ENCODE measurements at regions not wholly inside any gene's neighbourhood (a gene's known extent, or its start where the extent isn't known, plus 50 kb on each side); places are given as distances from the start of the nearest gene placed in this dataset.

- in situ Hi-C loops (cut with MboI; ENCODE audit: low sequenced_read_pairs) = no loop called here
These were observed 272.7 kb downstream of the AGTPBP1 start for GRCh38 chr9:85469041-85469440.

More at GRCh38 chr9:85469041-85469440, 272.7 kb downstream of the AGTPBP1 start:
- Histone ChIP-seq H3K27ac (ENCODE audit: insufficient read depth, low read length) (no peak overlapping the region), H3K27me3 (ENCODE audit: control insufficient read depth, insufficient read depth, low read length) (no peaks in the 10 kb centered on the region), H3K14ac (replicated peaks; ENCODE audit: low read depth, low read length) (no peak overlapping the region), H2AFZ (replicated peaks; ENCODE audit: low read length, poor library complexity) (no peak overlapping the region), H3K4ac (ENCODE audit: low read depth, low read length) (no peak overlapping the region), H3K36me3 (ENCODE audit: control insufficient read depth, insufficient read depth, low read length) (no peaks in the 10 kb centered on the region), H3K9ac (ENCODE audit: low read depth, low read length) (no peak overlapping the region), H2AK9ac (replicated peaks; ENCODE audit: low read depth, low read length, poor library complexity) (no peak overlapping the region), H2BK5ac (ENCODE audit: low read depth, low read length, poor library complexity, severe bottlenecking) (no peak overlapping the region), H3K4me2 (ENCODE audit: low read depth, low read length) (no peak overlapping the region), H3K4me1 (ENCODE audit: control insufficient read depth, insufficient read depth, low read length) (no peaks in the 10 kb centered on the region), H4K20me1 (ENCODE audit: insufficient read depth, low read length) (no peaks in the 10 kb centered on the region), H2BK15ac (ENCODE audit: low read depth, low read length) (no peak overlapping the region), H2BK20ac (ENCODE audit: low read depth, low read length) (no peak overlapping the region), H2BK120ac (ENCODE audit: low read depth, low read length) (no peak overlapping the region), H3K9me3 (ENCODE audit: control insufficient read depth, insufficient read depth, low read length) (peaks cover 5% of the 10 kb centered on the region), H4K91ac (ENCODE audit: insufficient read depth, low read depth, low read length) (no peak overlapping the region), H3K4me3 (ENCODE audit: insufficient read depth, low read depth, low read length) (no peak overlapping the region), H4K8ac (ENCODE audit: low read depth in 2 of 2, low read length in 2 of 2) (no peak overlapping the region), H3K56ac (ENCODE audit: extremely low read depth, insufficient read depth, low read length) (no peak overlapping the region), H3K18ac (ENCODE audit: low read depth, low read length) (no peak overlapping the region), H3K23ac (ENCODE audit: low read depth, low read length) (no peak overlapping the region), H3K9me1 (ENCODE audit: insufficient read depth, low read length) (no peaks in the 10 kb centered on the region), H4K5ac (ENCODE audit: low read depth, low read length) (no peak overlapping the region), H2AK5ac (ENCODE audit: low read depth, low read length) (no peak overlapping the region), H3K79me1 (ENCODE audit: low read depth in 1 of 2, low read length in 2 of 2) (no peaks in the 10 kb centered on the region)
- no CpG with 5 or more reads among the region's 10 CpGs for WGBS, 2 experiments (ENCODE audit: extremely low coverage in 2 of 2, insufficient read length in 1 of 2)
- no TSS peak for BruUV-seq (replicated peaks)
- intact Hi-C loops (cut with micrococcal nuclease) = no loop called here
- DNase-seq = no peak
- ChIA-PET POLR2A (ENCODE audit: unreplicated experiment) (no interaction called here), CTCF (interaction anchor here (0.6 kb wide), 1 partner anchor 344 kb away, joined by 3 read pairs; no protein-coding TSS in a partner anchor)
- dilution Hi-C loops (cut with HindIII; ENCODE audit: low sequenced_read_pairs, unreplicated experiment) = no loop called here
- no peak for TF ChIP-seq FOS (IDR thresholded peaks at IDR 0.05; ENCODE audit: low read depth, low read length)
- TF ChIP-seq, protein P1, sequence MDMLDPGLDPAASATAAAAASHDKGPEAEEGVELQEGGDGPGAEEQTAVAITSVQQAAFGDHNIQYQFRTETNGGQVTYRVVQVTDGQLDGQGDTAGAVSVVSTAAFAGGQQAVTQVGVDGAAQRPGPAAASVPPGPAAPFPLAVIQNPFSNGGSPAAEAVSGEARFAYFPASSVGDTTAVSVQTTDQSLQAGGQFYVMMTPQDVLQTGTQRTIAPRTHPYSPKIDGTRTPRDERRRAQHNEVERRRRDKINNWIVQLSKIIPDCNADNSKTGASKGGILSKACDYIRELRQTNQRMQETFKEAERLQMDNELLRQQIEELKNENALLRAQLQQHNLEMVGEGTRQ (IDR thresholded peaks at IDR 0.05; ENCODE audit: low read depth, low read length) = no peak
- TF ChIP-seq RCOR1 (IDR thresholded peaks at IDR 0.05; ENCODE audit: insufficient replicate concordance, low read length) = no peak
- no peak for TF ChIP-seq CEBPB (IDR thresholded peaks at IDR 0.05; ENCODE audit: low read depth, low read length)
- TF ChIP-seq NFE2L2 (IDR thresholded peaks at IDR 0.05; ENCODE audit: low read depth, low read length) = no peak
- TF ChIP-seq MAFK (IDR thresholded peaks at IDR 0.05; ENCODE audit: low read depth, low read length) = no peak
- no peak for TF ChIP-seq MXI1 (IDR thresholded peaks at IDR 0.05; ENCODE audit: borderline replicate concordance, low read depth, low read length)
- TF ChIP-seq RFX5 (IDR thresholded peaks at IDR 0.05; ENCODE audit: low read depth, low read length) = no peak
- no peak for TF ChIP-seq MAZ (IDR thresholded peaks at IDR 0.05; ENCODE audit: borderline replicate concordance, low read depth, low read length)
- no peak for TF ChIP-seq CTCF (conservative IDR thresholded peaks at IDR 0.05; ENCODE audit: low read depth, low read length)
- no peak for TF ChIP-seq CHD1 (IDR thresholded peaks at IDR 0.05; ENCODE audit: low read depth, low read length)
- no peak for TF ChIP-seq SMC3 (IDR thresholded peaks at IDR 0.05; ENCODE audit: low read depth, low read length)
- TF ChIP-seq BHLHE40 (IDR thresholded peaks at IDR 0.05; ENCODE audit: low read depth, low read length) = no peak
- TF ChIP-seq POLR2A (IDR thresholded peaks at IDR 0.05; ENCODE audit: low read depth, low read length) = no peak
- TF ChIP-seq RAD21 (IDR thresholded peaks at IDR 0.05; ENCODE audit: low read length) = no peak
- no peak for TF ChIP-seq ELK1 (IDR thresholded peaks at IDR 0.05; ENCODE audit: borderline replicate concordance, low read depth, low read length)
- ATAC-seq (ENCODE audit: low read depth) = no peak
